Neural cell (in vitro differentiated cells): ENCODE measurements at regions not wholly inside any gene's neighbourhood (a gene's known extent, or its start where the extent isn't known, plus 50 kb on each side); places are given as distances from the start of the nearest gene placed in this dataset.
"Not testable (repeated sequence)": the region's sequence is repeated elsewhere in the genome, so short reads cannot be mapped to it uniquely, and the experiment has no call there.

Experiments used
- H2AFZ ChIP-seq: fragments of 200-600, 300-800 bp; sonication (generic), shearing (Covaris generic); 2 replicates; pipeline ENCODE4 v1.6.0; 2014; ENCODE audit warnings: low read depth, mild to moderate bottlenecking, antibody characterized with exemption, low read length, moderate library complexity
- H3F3A ChIP-seq: fragments of 200-600 bp; shearing (Covaris generic); 2 replicates; pipeline ENCODE4 v1.6.1; 2016; ENCODE audit warnings: mild to moderate bottlenecking, moderate library complexity, mixed read lengths, antibody characterized with exemption, low read length; ENCODE audit not compliant: insufficient read depth, poor library complexity, severe bottlenecking
- H3K27ac ChIP-seq: fragments of 200-600, 300-800 bp; sonication (generic), shearing (Covaris generic); 2 replicates; pipeline ENCODE4 v1.5.1; 2014; ENCODE audit warnings: mild to moderate bottlenecking, low read length, moderate library complexity
- H3K27me3 ChIP-seq: fragments of 300-800, 200-600 bp; sonication (generic), shearing (Covaris generic); 2 replicates; pipeline ENCODE4 v1.6.0; 2014; ENCODE audit warnings: mild to moderate bottlenecking, low read depth, low read length, moderate library complexity; ENCODE audit not compliant: insufficient read depth
- H3K36me3 ChIP-seq: fragments of 300-800, 200-600 bp; sonication (generic), shearing (Covaris generic); 2 replicates; pipeline ENCODE4 v1.5.1; 2014; ENCODE audit warnings: mild to moderate bottlenecking, antibody characterized with exemption, low read length, moderate library complexity; ENCODE audit not compliant: insufficient read depth
- H3K4me2 ChIP-seq: fragments of 300-800, 200-600 bp; sonication (generic), shearing (Covaris generic); 2 replicates; pipeline ENCODE4 v1.6.0; 2014; ENCODE audit warnings: mild to moderate bottlenecking, low read length
- H3K4me3 ChIP-seq: fragments of 300-800, 200-600 bp; sonication (generic), shearing (Covaris generic); 2 replicates; pipeline ENCODE4 v1.5.1; 2014; ENCODE audit warnings: mild to moderate bottlenecking, low read length, moderate library complexity
- H3K79me2 ChIP-seq: fragments of 200-600 bp; shearing (Covaris generic); replicated peaks from 2 replicates; pipeline ENCODE4 v1.6.0; 2014; ENCODE audit warnings: mild to moderate bottlenecking, low read length, moderate library complexity; ENCODE audit not compliant: insufficient read depth
- H3K9ac ChIP-seq: fragments of 300-800, 200-600 bp; sonication (generic), shearing (Covaris generic); 2 replicates; pipeline ENCODE4 v1.6.1; 2016; ENCODE audit warnings: mild to moderate bottlenecking, low read length, mixed read lengths
- H3K9me2 ChIP-seq: fragments of 200-600 bp; shearing (Covaris generic); 2 replicates; pipeline ENCODE4 v1.6.1; 2016; ENCODE audit warnings: mild to moderate bottlenecking, low read length, mixed read lengths; ENCODE audit not compliant: insufficient read depth
- H3K9me3 ChIP-seq: fragments of 200-600, 300-800 bp; sonication (generic), shearing (Covaris generic); 2 replicates; pipeline ENCODE4 v1.6.1; 2016; ENCODE audit warnings: mild to moderate bottlenecking, mixed run types, low read length, moderate library complexity, mixed read lengths
- H4K20me1 ChIP-seq: fragments of 200-600 bp; shearing (Covaris generic); 2 replicates; pipeline ENCODE4 v1.6.1; 2016; ENCODE audit warnings: mild to moderate bottlenecking, mixed run types; ENCODE audit not compliant: insufficient read depth
- EP300 ChIP-seq: fragments of 450-650 bp; conservative IDR thresholded peaks from 2 replicates; pipeline ENCODE4 v1.6.1; 2014; ENCODE audit warnings: antibody characterized with exemption, mild to moderate bottlenecking, moderate library complexity; ENCODE audit not compliant: poor library complexity, severe bottlenecking
- EZH2 ChIP-seq: fragments of 200-600, 300-800 bp; shearing (Covaris generic), sonication (generic); IDR thresholded peaks from 2 replicates; pipeline ENCODE4 v1.6.1; 2014; ENCODE audit warnings: antibody characterized with exemption, low read length, borderline replicate concordance, mild to moderate bottlenecking; ENCODE audit not compliant: insufficient read depth, poor library complexity, severe bottlenecking
- MXI1 ChIP-seq: fragments of 450-650 bp; conservative IDR thresholded peaks from 2 replicates; pipeline ENCODE4 v1.6.1; 2014; ENCODE audit warnings: antibody characterized with exemption, mild to moderate bottlenecking; ENCODE audit not compliant: poor library complexity, severe bottlenecking
- POLR2AphosphoS5 ChIP-seq: IDR thresholded peaks from 2 replicates; pipeline ENCODE4 v1.6.1; 2012
- RAD21 ChIP-seq: fragments of 450-650 bp; conservative IDR thresholded peaks from 2 replicates; pipeline ENCODE4 v1.6.1; 2014; ENCODE audit warnings: antibody characterized with exemption, mild to moderate bottlenecking, moderate library complexity
- SMC3 ChIP-seq: fragments of 450-650 bp; conservative IDR thresholded peaks from 2 replicates; pipeline ENCODE4 v1.6.1; 2014; ENCODE audit warnings: antibody characterized with exemption, mild to moderate bottlenecking, moderate library complexity; ENCODE audit not compliant: poor library complexity
- TAF1 ChIP-seq: IDR thresholded peaks from 2 replicates; pipeline ENCODE4 v1.6.1; 2012; ENCODE audit warnings: low read depth
- TF ChIP-seq, protein P1 (sequence below): fragments of 450-650 bp; IDR thresholded peaks from 2 replicates; pipeline ENCODE4 v1.5.1; 2014; ENCODE audit warnings: antibody characterized with exemption, mild to moderate bottlenecking, moderate library complexity; ENCODE audit not compliant: poor library complexity, severe bottlenecking
- TF ChIP-seq, protein P2 (sequence below): IDR thresholded peaks from 2 replicates; pipeline ENCODE4 v1.6.1; 2012; ENCODE audit warnings: borderline replicate concordance

GRCh38 chr15:92825985-92826384 lies 74.1 kb upstream of the CHD2 start:
- no peak for TF ChIP-seq TAF1
- TF ChIP-seq, protein P1, sequence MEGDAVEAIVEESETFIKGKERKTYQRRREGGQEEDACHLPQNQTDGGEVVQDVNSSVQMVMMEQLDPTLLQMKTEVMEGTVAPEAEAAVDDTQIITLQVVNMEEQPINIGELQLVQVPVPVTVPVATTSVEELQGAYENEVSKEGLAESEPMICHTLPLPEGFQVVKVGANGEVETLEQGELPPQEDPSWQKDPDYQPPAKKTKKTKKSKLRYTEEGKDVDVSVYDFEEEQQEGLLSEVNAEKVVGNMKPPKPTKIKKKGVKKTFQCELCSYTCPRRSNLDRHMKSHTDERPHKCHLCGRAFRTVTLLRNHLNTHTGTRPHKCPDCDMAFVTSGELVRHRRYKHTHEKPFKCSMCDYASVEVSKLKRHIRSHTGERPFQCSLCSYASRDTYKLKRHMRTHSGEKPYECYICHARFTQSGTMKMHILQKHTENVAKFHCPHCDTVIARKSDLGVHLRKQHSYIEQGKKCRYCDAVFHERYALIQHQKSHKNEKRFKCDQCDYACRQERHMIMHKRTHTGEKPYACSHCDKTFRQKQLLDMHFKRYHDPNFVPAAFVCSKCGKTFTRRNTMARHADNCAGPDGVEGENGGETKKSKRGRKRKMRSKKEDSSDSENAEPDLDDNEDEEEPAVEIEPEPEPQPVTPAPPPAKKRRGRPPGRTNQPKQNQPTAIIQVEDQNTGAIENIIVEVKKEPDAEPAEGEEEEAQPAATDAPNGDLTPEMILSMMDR: no peak
- no peak for TF ChIP-seq EP300
- TF ChIP-seq SMC3: no peak
- no peak for TF ChIP-seq POLR2AphosphoS5
- no peak for TF ChIP-seq RAD21
- no peak for TF ChIP-seq EZH2
- TF ChIP-seq MXI1: no peak
- TF ChIP-seq, protein P2, sequence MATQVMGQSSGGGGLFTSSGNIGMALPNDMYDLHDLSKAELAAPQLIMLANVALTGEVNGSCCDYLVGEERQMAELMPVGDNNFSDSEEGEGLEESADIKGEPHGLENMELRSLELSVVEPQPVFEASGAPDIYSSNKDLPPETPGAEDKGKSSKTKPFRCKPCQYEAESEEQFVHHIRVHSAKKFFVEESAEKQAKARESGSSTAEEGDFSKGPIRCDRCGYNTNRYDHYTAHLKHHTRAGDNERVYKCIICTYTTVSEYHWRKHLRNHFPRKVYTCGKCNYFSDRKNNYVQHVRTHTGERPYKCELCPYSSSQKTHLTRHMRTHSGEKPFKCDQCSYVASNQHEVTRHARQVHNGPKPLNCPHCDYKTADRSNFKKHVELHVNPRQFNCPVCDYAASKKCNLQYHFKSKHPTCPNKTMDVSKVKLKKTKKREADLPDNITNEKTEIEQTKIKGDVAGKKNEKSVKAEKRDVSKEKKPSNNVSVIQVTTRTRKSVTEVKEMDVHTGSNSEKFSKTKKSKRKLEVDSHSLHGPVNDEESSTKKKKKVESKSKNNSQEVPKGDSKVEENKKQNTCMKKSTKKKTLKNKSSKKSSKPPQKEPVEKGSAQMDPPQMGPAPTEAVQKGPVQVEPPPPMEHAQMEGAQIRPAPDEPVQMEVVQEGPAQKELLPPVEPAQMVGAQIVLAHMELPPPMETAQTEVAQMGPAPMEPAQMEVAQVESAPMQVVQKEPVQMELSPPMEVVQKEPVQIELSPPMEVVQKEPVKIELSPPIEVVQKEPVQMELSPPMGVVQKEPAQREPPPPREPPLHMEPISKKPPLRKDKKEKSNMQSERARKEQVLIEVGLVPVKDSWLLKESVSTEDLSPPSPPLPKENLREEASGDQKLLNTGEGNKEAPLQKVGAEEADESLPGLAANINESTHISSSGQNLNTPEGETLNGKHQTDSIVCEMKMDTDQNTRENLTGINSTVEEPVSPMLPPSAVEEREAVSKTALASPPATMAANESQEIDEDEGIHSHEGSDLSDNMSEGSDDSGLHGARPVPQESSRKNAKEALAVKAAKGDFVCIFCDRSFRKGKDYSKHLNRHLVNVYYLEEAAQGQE: no peak
- no peak overlapping the region for H3K4me3 ChIP-seq
- peaks cover 7% of the 10 kb centered on the region for H3K79me2 ChIP-seq
- no peaks in the 10 kb centered on the region for H3K9me2 ChIP-seq
- H3K4me2 ChIP-seq: no peak overlapping the region
- no peak overlapping the region for H3K27ac ChIP-seq
- no peaks in the 10 kb centered on the region for H4K20me1 ChIP-seq
- no peaks in the 10 kb centered on the region for H3K27me3 ChIP-seq
- no peak overlapping the region for H3K9ac ChIP-seq
- H3F3A ChIP-seq: peaks cover 8% of the 10 kb centered on the region
- H2AFZ ChIP-seq: no peak overlapping the region
- H3K36me3 ChIP-seq: no peaks in the 10 kb centered on the region
- H3K9me3 ChIP-seq: no peaks in the 10 kb centered on the region

DNA sequence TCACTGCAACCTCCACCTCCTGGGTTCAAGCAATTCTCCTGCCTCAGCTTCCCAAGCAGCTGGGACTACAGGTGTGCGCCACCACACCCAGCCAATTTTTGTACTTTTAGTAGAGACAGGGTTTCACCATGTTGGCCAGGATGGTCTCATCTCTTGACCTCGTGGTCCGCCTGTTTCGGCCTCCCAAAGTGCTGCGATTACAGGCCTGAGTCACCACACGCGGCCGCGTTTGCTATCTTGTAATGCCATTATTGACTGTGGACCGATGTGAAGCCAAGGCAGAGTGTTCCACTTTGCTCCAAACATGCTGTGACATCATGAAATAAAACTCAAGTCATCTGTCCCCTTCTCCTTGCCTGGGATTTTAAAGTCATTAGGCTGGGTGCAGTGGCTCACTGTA lies 72.1 kb upstream of the CHD2 start:
- H3K9me3 ChIP-seq, H3K9ac ChIP-seq, H3K36me3 ChIP-seq, H3K27ac ChIP-seq, H3K4me3 ChIP-seq, H2AFZ ChIP-seq, H3K9me2 ChIP-seq, H3F3A ChIP-seq, H3K79me2 ChIP-seq, H4K20me1 ChIP-seq, H3K27me3 ChIP-seq, H3K4me2 ChIP-seq: not testable (repeated sequence)

DNA sequence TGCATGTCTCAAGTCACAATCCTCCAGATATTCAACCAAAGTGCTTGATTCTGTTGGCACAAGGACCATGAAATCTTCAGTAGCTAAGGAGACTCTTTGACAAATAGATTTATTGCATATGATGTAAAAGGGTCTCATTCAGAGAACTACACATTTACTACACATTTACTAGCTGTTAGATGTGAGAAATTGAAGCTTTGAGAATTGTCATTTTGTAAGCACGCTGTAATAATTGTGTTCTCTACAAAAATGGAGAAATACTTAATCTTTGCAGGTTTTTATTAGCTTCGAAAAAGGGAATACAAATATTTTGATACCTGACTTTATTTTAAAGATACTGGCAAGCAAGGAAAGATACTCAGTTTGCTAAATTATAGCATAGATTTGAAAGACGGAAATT lies 70.2 kb upstream of the CHD2 start:
- H3K79me2 ChIP-seq: no peaks in the 10 kb centered on the region
- H3K27ac ChIP-seq: peak overlapping the region; percentile 94
- peaks cover 5% of the 10 kb centered on the region for H3F3A ChIP-seq
- peak overlapping the region; percentile 7 for H3K4me2 ChIP-seq
- H3K9ac ChIP-seq: no peak overlapping the region
- no peak overlapping the region for H2AFZ ChIP-seq
- H3K4me3 ChIP-seq: no peak overlapping the region
- no peaks in the 10 kb centered on the region for H3K9me2 ChIP-seq
- no peaks in the 10 kb centered on the region for H4K20me1 ChIP-seq
- H3K36me3 ChIP-seq: no peaks in the 10 kb centered on the region
- TF ChIP-seq EP300 (no peak), MXI1 (no peak)
- H3K27me3 ChIP-seq: no peaks in the 10 kb centered on the region
- no peaks in the 10 kb centered on the region for H3K9me3 ChIP-seq
